ENCODE measurements at regions not wholly inside any gene's neighbourhood (a gene's known extent, or its start where the extent isn't known, plus 50 kb on each side); places are given as distances from the start of the nearest gene placed in this dataset.
A peak's percentile ranks its signal among the peaks of the same experiment; 100 is the strongest.

- DNase-seq, result no peak
Measured at GRCh38 chr4:52288212-52288855, 237.2 kb downstream of the SPATA18 start.

- DNase-seq, result no peak
Measured at GRCh38 chr4:52290466-52290865, 239.4 kb downstream of the SPATA18 start.

- DNase-seq, result no peak
Measured at GRCh38 chr4:52292245-52292644, 241.1 kb downstream of the SPATA18 start.

- no peak for DNase-seq
Measured at GRCh38 chr4:52296341-52296740, 245.2 kb downstream of the SPATA18 start.

GRCh38 chr4:52298444-52298843 is 247.3 kb downstream of the SPATA18 start:
- peak; percentile 1 for DNase-seq

GRCh38 chr4:52299120-52299519 is 248.0 kb downstream of the SPATA18 start:
- no peak for DNase-seq

- no peak for DNase-seq
Measured at GRCh38 chr4:52311464-52312125, 260.5 kb downstream of the SPATA18 start.

- no peak for DNase-seq
Measured at GRCh38 chr4:52312722-52313121, 261.6 kb downstream of the SPATA18 start.

- DNase-seq, result no peak
Measured at GRCh38 chr4:52317361-52317879, 266.3 kb downstream of the SPATA18 start.

- DNase-seq, result no peak
Measured at GRCh38 chr4:52317981-52318380, 266.9 kb downstream of the SPATA18 start.

- no peak for DNase-seq
Measured at GRCh38 chr4:52329894-52330293, 278.8 kb downstream of the SPATA18 start.

- DNase-seq, result no peak
Measured at GRCh38 chr4:52343595-52343994, 292.5 kb downstream of the SPATA18 start.

GRCh38 chr4:52350926-52351325 is 299.8 kb downstream of the SPATA18 start:
- DNase-seq, result no peak

GRCh38 chr4:52358366-52358765 is 300.7 kb downstream of the USP46 start:
- no peak for DNase-seq

- no peak for DNase-seq
Measured at GRCh38 chr4:52358883-52359321, 300.2 kb downstream of the USP46 start.

- no peak for DNase-seq
Measured at GRCh38 chr4:52366191-52366590, 292.9 kb downstream of the USP46 start.

- DNase-seq, result no peak
Measured at GRCh38 chr4:52366621-52367020, 292.5 kb downstream of the USP46 start.

GRCh38 chr4:52367282-52367830 is 291.7 kb downstream of the USP46 start:
- no peak for DNase-seq

GRCh38 chr4:52368895-52369294 is 290.2 kb downstream of the USP46 start:
- no peak for DNase-seq

GRCh38 chr4:52369649-52370048 is 289.5 kb downstream of the USP46 start:
- no peak for DNase-seq

- no peak for DNase-seq
Measured at GRCh38 chr4:52370576-52370975, 288.5 kb downstream of the USP46 start.

GRCh38 chr4:52371841-52372240 is 287.3 kb downstream of the USP46 start:
- DNase-seq, result no peak

- DNase-seq, result no peak
Measured at GRCh38 chr4:52372269-52372668, 286.8 kb downstream of the USP46 start.

- no peak for DNase-seq
Measured at GRCh38 chr4:52372747-52373146, 286.4 kb downstream of the USP46 start.
